HL-60 (cell line): ENCODE measurements at regions not wholly inside any gene's neighbourhood (a gene's known extent, or its start where the extent isn't known, plus 50 kb on each side); places are given as distances from the start of the nearest gene placed in this dataset.

Experiments used
- DNase-seq, 2 experiments: peaks; one replicate each; pipeline ENCODE4 v3.0.0-alpha.2; 2010 to 2020; ENCODE audit warnings: low read depth in 1 of 2, low spot score in 1 of 2
- H3K27ac ChIP-seq: fragments of 250-450 bp; sonication (Bioruptor Pico); replicated peaks from 2 replicates; pipeline ENCODE4 v1.5.1; 2020; ENCODE audit warnings: mild to moderate bottlenecking, moderate library complexity
- H3K27me3 ChIP-seq: fragments of 250-450 bp; sonication (Bioruptor Pico); 2 replicates; pipeline ENCODE4 v1.5.1; 2021; ENCODE audit warnings: mild to moderate bottlenecking, moderate library complexity; ENCODE audit not compliant: insufficient read depth, poor library complexity, severe bottlenecking
- H3K4me3 ChIP-seq: replicated peaks from 2 replicates; pipeline ENCODE4 v1.5.1; 2011; ENCODE audit warnings: mild to moderate bottlenecking, control low read depth, low read length; ENCODE audit not compliant: insufficient read depth
- CTCF ChIP-seq: IDR thresholded peaks from one replicate; pipeline ENCODE4 v1.5.1; 2011; ENCODE audit warnings: low read length, control low read depth, inconsistent platforms; ENCODE audit not compliant: insufficient read depth
- GABPA ChIP-seq: IDR thresholded peaks from 2 replicates; pipeline ENCODE4 v1.6.1; 2012; ENCODE audit warnings: low read depth
- POLR2AphosphoS5 ChIP-seq: IDR thresholded peaks from 2 replicates; pipeline ENCODE4 v1.6.1; 2012; ENCODE audit warnings: low read depth
- REST ChIP-seq: IDR thresholded peaks from 2 replicates; pipeline ENCODE4 v1.6.1; 2012; ENCODE audit warnings: low read depth; ENCODE audit not compliant: insufficient replicate concordance
- SPI1 ChIP-seq: IDR thresholded peaks from 2 replicates; pipeline ENCODE4 v1.6.1; 2012; ENCODE audit warnings: low read depth, mild to moderate bottlenecking, borderline replicate concordance

DNA sequence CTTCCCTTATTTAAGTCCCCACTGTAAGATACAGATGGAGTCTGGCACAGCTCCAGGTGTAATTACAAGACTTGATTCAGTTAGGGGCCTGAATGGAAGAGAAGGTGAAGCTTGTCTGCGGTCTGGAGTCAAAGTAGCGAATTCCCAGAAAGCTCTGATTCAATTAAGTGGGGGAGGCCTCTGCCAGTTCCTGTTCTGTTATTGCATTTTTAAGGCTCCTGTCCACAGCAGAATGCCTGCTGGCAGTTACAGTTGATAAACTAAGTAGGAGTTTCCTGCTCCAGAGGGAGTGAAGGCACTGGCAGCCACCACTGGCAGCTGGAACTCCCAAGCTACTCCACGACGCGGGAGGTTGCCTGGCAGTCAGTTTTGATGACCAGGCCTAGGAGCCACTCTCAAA is 181.1 kb downstream of the SOCS6 start:
- Histone ChIP-seq H3K27me3 (no peaks in the 10 kb centered on the region), H3K27ac (no peak overlapping the region), H3K4me3 (no peak overlapping the region)
- TF ChIP-seq CTCF = no peak
- TF ChIP-seq REST = no peak
- TF ChIP-seq SPI1 = peak; percentile 17; the same call in 1 of the 2 replicates
- peak in 1 of 2 experiments; percentile 26 for DNase-seq

DNA sequence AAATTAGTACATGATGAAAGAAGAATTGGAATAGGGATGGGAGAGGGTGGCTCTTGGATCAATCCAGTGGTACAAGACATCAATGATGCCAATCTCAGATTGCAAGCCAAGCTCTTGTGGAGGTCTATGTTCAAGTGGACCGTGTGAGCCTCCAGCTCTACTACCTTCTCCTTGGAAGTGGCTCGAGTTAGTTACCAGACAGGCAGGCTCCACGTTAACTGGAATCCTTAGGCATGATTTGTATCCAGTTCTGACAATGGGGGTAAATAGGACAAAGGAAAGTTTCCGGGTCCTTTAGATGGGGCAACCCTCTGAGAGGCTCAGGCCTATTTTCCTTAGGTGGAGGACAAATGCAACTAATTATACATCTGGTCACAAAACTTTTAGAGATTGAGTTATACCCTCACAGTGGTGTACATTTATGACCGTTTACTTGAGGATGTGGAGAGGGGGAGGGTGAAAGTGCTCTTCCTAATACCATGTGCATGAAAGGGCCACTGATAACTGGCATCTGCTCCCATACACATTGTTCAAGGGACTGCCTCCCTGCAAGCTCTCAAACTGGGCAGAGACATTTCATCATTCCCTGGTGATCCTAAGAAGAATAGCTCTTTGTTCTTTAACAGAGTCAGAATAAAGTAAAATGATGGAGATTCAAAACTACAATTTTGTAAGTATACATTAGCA is 180.2 kb downstream of the SOCS6 start:
- no peak for DNase-seq
- TF ChIP-seq REST (no peak), GABPA (no peak), CTCF (no peak), POLR2AphosphoS5 (no peak), SPI1 (no peak)

DNA sequence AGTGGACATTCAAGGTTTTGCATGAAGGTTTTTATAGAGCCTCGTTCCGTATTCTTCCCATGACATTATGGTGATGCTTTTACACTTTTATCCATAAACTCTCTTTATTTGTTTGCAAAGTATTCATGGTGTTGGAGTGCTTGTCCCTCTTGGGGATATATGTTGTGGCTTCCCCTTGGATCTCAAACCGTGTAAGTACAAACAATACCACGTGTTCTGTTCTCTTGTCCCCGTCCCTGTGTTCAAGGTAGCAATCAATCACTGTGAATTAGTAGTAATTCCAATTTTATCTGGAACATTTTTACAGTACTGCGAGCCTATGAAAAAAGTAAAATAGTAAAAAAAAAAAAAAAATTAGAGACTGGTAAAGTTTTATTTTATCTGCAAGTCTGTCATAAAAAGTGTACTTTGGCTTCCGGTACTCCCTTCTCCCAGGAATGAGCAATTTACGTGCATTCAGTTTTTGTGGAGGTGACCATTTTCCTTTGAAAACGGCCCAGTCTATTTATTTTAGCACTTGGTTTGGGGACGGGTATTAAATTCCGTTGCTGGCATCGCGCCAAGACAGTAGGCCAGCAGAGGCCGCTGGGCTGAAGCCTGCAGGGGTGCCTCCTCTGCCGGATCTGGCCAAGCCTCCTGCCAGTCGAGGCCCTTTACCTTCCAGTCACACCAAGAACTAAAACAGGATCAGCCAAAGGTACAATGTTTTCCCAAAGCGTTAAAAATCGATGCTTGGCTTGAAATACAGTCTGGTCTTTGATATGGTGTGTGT is 175.7 kb downstream of the SOCS6 start:
- Histone ChIP-seq H3K27me3 (no peaks in the 10 kb centered on the region), H3K4me3 (peak overlapping the region; percentile 25; the same call in 1 of the 2 replicates), H3K27ac (peak overlapping the region; percentile 68)
- TF ChIP-seq POLR2AphosphoS5 (peak; percentile 58; the same call in 1 of the 2 replicates), CTCF (peak; percentile 2), SPI1 (no peak), REST (no peak), GABPA (no peak)
- peak; percentile 38 to 83 for DNase-seq

More for the DNA sequence above, 180.2 kb downstream of the SOCS6 start:
- H3K27ac ChIP-seq = no peak overlapping the region
- H3K27me3 ChIP-seq = no peaks in the 10 kb centered on the region
- H3K4me3 ChIP-seq = no peak overlapping the region
